ENCODE measurements at regions not wholly inside any gene's neighbourhood (a gene's known extent, or its start where the extent isn't known, plus 50 kb on each side); places are given as distances from the start of the nearest gene placed in this dataset.

DNA sequence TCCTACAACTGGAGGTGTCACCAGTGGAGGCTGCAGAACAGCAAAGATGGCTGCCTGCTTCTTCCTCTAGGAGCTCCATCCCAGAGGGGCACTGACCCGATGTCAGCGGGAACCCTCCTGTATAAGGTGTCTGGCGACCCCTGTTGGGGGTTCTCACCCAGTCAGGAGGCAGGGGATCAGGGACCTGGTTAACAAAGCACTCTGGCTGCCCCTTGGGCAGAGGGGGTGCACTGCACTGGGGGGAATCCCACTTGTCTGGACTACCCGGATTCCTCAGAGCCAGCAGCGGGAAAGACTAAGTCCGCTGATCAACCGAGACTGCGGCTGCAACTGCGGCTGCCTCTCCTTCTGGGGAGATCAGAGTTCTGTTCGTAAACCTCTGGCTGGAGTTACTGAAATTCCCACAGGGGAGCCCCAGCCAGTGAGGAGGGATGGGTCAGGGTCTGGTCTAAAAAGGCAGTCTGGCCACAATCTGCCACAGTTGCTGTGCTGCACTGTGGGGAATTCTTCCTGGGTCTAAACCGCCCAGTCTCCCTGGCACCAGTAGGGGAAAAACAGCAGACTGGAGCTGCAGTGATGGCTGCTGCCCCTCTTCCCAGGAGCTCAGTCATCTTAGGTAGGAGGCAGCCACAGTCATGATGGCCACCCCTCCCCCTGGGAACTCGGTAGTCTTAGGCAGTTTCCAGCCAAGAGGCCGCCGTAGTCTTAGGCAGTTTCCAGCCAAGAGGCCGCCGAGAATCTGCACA, 213.4 kb downstream of the CYB561 start:
- H3K4me3 ChIP-seq (ENCODE audit: low read length in 3 of 3): no peak overlapping the region
- intact Hi-C loops (cut with DNase I): no loop called here
- no peaks in the 10 kb centered on the region for H3K4me1 ChIP-seq (ENCODE audit: control insufficient read depth in 2 of 3, insufficient read depth in 2 of 3, low read depth in 1 of 3, low read length in 3 of 3)
- H3K36me3 ChIP-seq (ENCODE audit: control insufficient read depth in 2 of 3, insufficient read depth in 3 of 3, low read length in 3 of 3): no peaks in the 10 kb centered on the region
- H3K9ac ChIP-seq (ENCODE audit: low read length in 3 of 3): no peak overlapping the region
- DNase-seq (no peak), FAIRE-seq (no peak)
- no peak overlapping the region for H3K27ac ChIP-seq (ENCODE audit: low read depth in 2 of 2, low read length in 2 of 2)
- H3K9me3 ChIP-seq (ENCODE audit: control insufficient read depth in 2 of 3, insufficient read depth in 1 of 3, low read length in 3 of 3): peaks cover 0 to 9% (median 3%) of the 10 kb centered on the region in 3 donors
- TF ChIP-seq CTCF (IDR thresholded peaks at IDR 0.05; ENCODE audit: borderline replicate concordance, extremely low read depth, insufficient read depth): no peak
- H3K27me3 ChIP-seq (ENCODE audit: control insufficient read depth, insufficient read depth, low read length): no peaks in the 10 kb centered on the region

DNA sequence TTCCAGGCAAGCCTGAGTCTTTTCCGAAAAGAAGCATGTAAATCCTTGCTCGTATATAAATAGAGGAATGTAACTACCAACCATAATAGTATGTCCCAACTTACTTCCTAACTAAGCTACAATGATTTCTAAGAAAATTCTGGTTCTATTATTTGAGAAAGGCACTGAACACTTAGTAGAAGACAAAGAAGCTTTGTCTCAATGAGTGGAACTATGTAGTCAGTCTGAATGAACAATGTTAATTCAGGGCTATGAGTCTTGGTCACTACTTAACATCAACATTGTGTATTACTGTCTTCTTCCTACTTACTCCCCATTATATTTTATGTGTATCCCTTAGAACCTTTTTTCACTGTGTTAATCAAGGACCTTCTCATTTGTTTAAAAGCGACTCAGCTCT, 206.0 kb downstream of the CYB561 start:
- Histone ChIP-seq H3K27me3 (ENCODE audit: control insufficient read depth, insufficient read depth, low read length) (no peaks in the 10 kb centered on the region), H3K27ac (ENCODE audit: low read depth in 2 of 2, low read length in 2 of 2) (no peak overlapping the region), H3K9me3 (ENCODE audit: control insufficient read depth in 2 of 3, insufficient read depth in 1 of 3, low read length in 3 of 3) (peaks cover 0 to 5% (median 0%) of the 10 kb centered on the region in 3 donors), H3K4me3 (ENCODE audit: low read length in 3 of 3) (no peak overlapping the region), H3K9ac (ENCODE audit: low read length in 3 of 3) (no peak overlapping the region), H3K4me1 (ENCODE audit: control insufficient read depth in 2 of 3, insufficient read depth in 2 of 3, low read depth in 1 of 3, low read length in 3 of 3) (no peaks in the 10 kb centered on the region), H3K36me3 (ENCODE audit: control insufficient read depth in 2 of 3, insufficient read depth in 3 of 3, low read length in 3 of 3) (no peaks in the 10 kb centered on the region)
- intact Hi-C loops (cut with DNase I): no loop called here
- no peak for TF ChIP-seq CTCF (IDR thresholded peaks at IDR 0.05; ENCODE audit: borderline replicate concordance, extremely low read depth, insufficient read depth)
- DNase-seq (no peak), FAIRE-seq (no peak)

GRCh38 chr17:63246344-63246743, 199.8 kb downstream of the CYB561 start:
- no peaks in the 10 kb centered on the region for H3K36me3 ChIP-seq (ENCODE audit: control insufficient read depth in 2 of 3, insufficient read depth in 3 of 3, low read length in 3 of 3)
- intact Hi-C loops (cut with DNase I): no loop called here
- no peak overlapping the region for H3K27ac ChIP-seq (ENCODE audit: low read depth in 2 of 2, low read length in 2 of 2)
- peaks cover 0 to 5% (median 0%) of the 10 kb centered on the region in 3 donors for H3K9me3 ChIP-seq (ENCODE audit: control insufficient read depth in 2 of 3, insufficient read depth in 1 of 3, low read length in 3 of 3)
- no peak overlapping the region for H3K9ac ChIP-seq (ENCODE audit: low read length in 3 of 3)
- no peak overlapping the region for H3K4me3 ChIP-seq (ENCODE audit: low read length in 3 of 3)
- TF ChIP-seq CTCF (IDR thresholded peaks at IDR 0.05; ENCODE audit: borderline replicate concordance, extremely low read depth, insufficient read depth): no peak
- H3K4me1 ChIP-seq (ENCODE audit: control insufficient read depth in 2 of 3, insufficient read depth in 2 of 3, low read depth in 1 of 3, low read length in 3 of 3): no peaks in the 10 kb centered on the region
- FAIRE-seq (no peak), DNase-seq (peak in 1 of 5 donors; percentile 43)
- no peaks in the 10 kb centered on the region for H3K27me3 ChIP-seq (ENCODE audit: control insufficient read depth, insufficient read depth, low read length)

All from kidney (tissue), 13 donors.